B cell (primary cell): ENCODE measurements at regions not wholly inside any gene's neighbourhood (a gene's known extent, or its start where the extent isn't known, plus 50 kb on each side); places are given as distances from the start of the nearest gene placed in this dataset.
"Not testable (repeated sequence)": the region's sequence is repeated elsewhere in the genome, so short reads cannot be mapped to it uniquely, and the experiment has no call there.

Experiments used
- ATAC-seq: fragments of 200-7000 bp; cut with Tn5 transposase; one replicate; pipeline ENCODE4 v1.10.0; 2021; ENCODE audit warnings: low read depth, mild to moderate bottlenecking, moderate number of reproducible peaks, moderate library complexity
- CTCF ChIA-PET: fragments of 350-600 bp; sonication (Branson Sonifier 250); formaldehyde crosslinking; loops from one replicate; lab custom pipeline; 2021; ENCODE audit warnings: antibody characterized with exemption, inconsistent platforms; lab: Charles Lee
- POLR2A ChIA-PET: fragments of 350-600 bp; sonication (Branson Sonifier 250); formaldehyde crosslinking; loops from one replicate; lab custom pipeline; 2021; ENCODE audit warnings: antibody characterized with exemption; lab: Charles Lee
- DNase-seq: peaks from one replicate; pipeline ENCODE4 v3.0.0; 2013
- H2AFZ ChIP-seq: 2 replicates; pipeline ENCODE4 v1.6.1; 2012; ENCODE audit warnings: mild to moderate bottlenecking, low read depth, low read length; ENCODE audit not compliant: insufficient read depth, poor library complexity, severe bottlenecking
- H3K27ac ChIP-seq, 2 donors: 1 replicate in 1 of 2; 2 replicates in 1 of 2; pipeline ENCODE4 v1.5.1; 2012 to 2013; ENCODE audit warnings: low read length in 2 of 2, mild to moderate bottlenecking in 2 of 2, moderate library complexity in 1 of 2
- H3K27me3 ChIP-seq, 4 experiments: fragments of 200-600 bp in 1 of 4; sonication (generic) in 1 of 4; replicated peaks in 1 of 4; 1 replicate in 2 of 4; 2 replicates in 2 of 4; pipeline versions ENCODE4 v1.6.1 to v1.7.0; 2013 to 2016; ENCODE audit warnings: low read length in 3 of 4, mild to moderate bottlenecking in 2 of 4, mixed read lengths in 1 of 4, moderate library complexity in 1 of 4; ENCODE audit not compliant: insufficient read depth in 4 of 4, control insufficient read depth in 3 of 4; ENCODE audit errors: control extremely low read depth in 1 of 4
- H3K36me3 ChIP-seq, 2 experiments: replicated peaks in 1 of 2; 1 replicate in 1 of 2; 2 replicates in 1 of 2; pipeline versions ENCODE4 v1.6.1 to v1.7.1; 2013; ENCODE audit warnings: low read length in 1 of 2; ENCODE audit not compliant: insufficient read depth in 2 of 2, control insufficient read depth in 1 of 2; ENCODE audit errors: control extremely low read depth in 1 of 2, extremely low read depth in 1 of 2
- H3K4me1 ChIP-seq, 2 donors: fragments of 200-600 bp in 1 of 2; sonication (generic) in 1 of 2; 1 replicate in 1 of 2; 2 replicates in 1 of 2; pipeline versions ENCODE4 v1.5.1 to v1.6.1; 2013 to 2017; ENCODE audit warnings: low read length in 2 of 2; ENCODE audit not compliant: control insufficient read depth in 2 of 2, insufficient read depth in 2 of 2
- H3K4me2 ChIP-seq: replicated peaks from 2 replicates; pipeline ENCODE3; 2012; ENCODE audit warnings: mild to moderate bottlenecking, low read depth, low read length; ENCODE audit not compliant: poor library complexity, severe bottlenecking
- H3K4me3 ChIP-seq, 5 experiments: fragments of 200-600 bp in 1 of 5; sonication (generic) in 1 of 5; 1 replicate in 3 of 5; 2 replicates in 2 of 5; pipeline versions ENCODE4 v1.5.1 to v1.7.0; 2011 to 2016; ENCODE audit warnings: low read length in 4 of 5, mild to moderate bottlenecking in 4 of 5, low read depth in 2 of 5, control low read depth in 1 of 5, moderate library complexity in 1 of 5; ENCODE audit not compliant: insufficient read depth in 1 of 5; ENCODE audit errors: control extremely low read depth in 1 of 5, extremely low read depth in 1 of 5
- H3K79me2 ChIP-seq: fragments of 200-600 bp; sonication (generic); one replicate; pipeline ENCODE4 v1.6.0; 2016; ENCODE audit warnings: low read length; ENCODE audit not compliant: control insufficient read depth, insufficient read depth
- H3K9ac ChIP-seq: fragments of 200-600 bp; sonication (generic); 2 replicates; pipeline ENCODE4 v1.6.1; 2017; ENCODE audit warnings: mild to moderate bottlenecking, low read length, moderate library complexity
- H3K9me3 ChIP-seq, 3 donors: one replicate each; pipeline versions ENCODE4 v1.6.1 to v1.7.1; 2013; ENCODE audit warnings: low read length in 2 of 3; ENCODE audit not compliant: control insufficient read depth in 2 of 3, insufficient read depth in 1 of 3; ENCODE audit errors: control extremely low read depth in 1 of 3
- H4K20me1 ChIP-seq: 2 replicates; pipeline ENCODE4 v1.6.0; 2012; ENCODE audit warnings: mild to moderate bottlenecking, low read length; ENCODE audit not compliant: insufficient read depth, control insufficient read depth, poor library complexity, severe bottlenecking
- H3K27ac Mint-ChIP-seq: one replicate; pipeline ENCODE4 v1.8.0; 2021; ENCODE audit warnings: mixed read lengths
- H3K27me3 Mint-ChIP-seq: one replicate; pipeline ENCODE4 v1.8.0; 2021; ENCODE audit warnings: mixed read lengths
- H3K4me1 Mint-ChIP-seq: one replicate; pipeline ENCODE4 v1.8.0; 2021; ENCODE audit warnings: mixed read lengths
- H3K4me3 Mint-ChIP-seq: one replicate; pipeline ENCODE4 v1.8.0; 2021; ENCODE audit warnings: mixed read lengths
- H3K9me3 Mint-ChIP-seq: one replicate; pipeline ENCODE4 v1.8.0; 2022; ENCODE audit warnings: mixed read lengths; ENCODE audit not compliant: insufficient read depth
- EZH2 ChIP-seq: IDR thresholded peaks from 2 replicates; pipeline ENCODE4 v1.6.1; 2012; ENCODE audit warnings: borderline replicate concordance, low read depth, mild to moderate bottlenecking, moderate library complexity, low read length; ENCODE audit not compliant: insufficient read depth, poor library complexity, severe bottlenecking
- WGBS: methylation state at CpG from one replicate; pipeline ENCODE4 v1.1.5; 2013; ENCODE audit warnings: missing lambda C conversion rate; ENCODE audit not compliant: insufficient coverage; 5-methylcytosine and 5-hydroxymethylcytosine counted together
- intact Hi-C: fragments of 100-400 bp; cut with micrococcal nuclease; formaldehyde crosslinking; loops from one replicate; pipeline ENCODE4 v1.10.0; 2022
- TF ChIP-seq, protein P1 (sequence below): fragments of 200-600 bp; IDR thresholded peaks from one replicate; pipeline ENCODE4 v1.8.0; 2022; ENCODE audit warnings: antibody characterized with exemption, mild to moderate bottlenecking

DNA sequence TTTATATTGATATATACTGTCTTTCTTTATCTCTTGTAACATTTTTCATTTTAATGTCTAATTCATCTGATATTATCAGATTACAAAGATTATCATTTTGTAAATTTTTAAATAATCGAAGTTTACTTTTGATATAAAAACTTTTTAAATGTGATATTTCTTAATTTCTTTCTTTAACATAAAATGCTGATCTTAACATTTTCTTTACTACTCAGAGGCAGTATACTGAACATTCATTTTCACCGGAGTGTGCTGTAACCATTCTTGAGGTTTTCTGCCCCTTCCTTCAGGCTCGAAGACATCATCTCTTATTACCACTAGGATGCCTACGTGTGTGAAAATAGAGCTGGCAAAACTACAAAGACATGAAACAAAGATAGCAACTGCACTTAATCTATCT, 186.9 kb downstream of the DIO2 start:
- WGBS, result 100% methylated on average over 1 of the region's 4 CpGs

GRCh38 chr14:80018476-80018875, 192.8 kb downstream of the DIO2 start:
- H3K27ac ChIP-seq, DNase-seq, H3K36me3 ChIP-seq, H3K9me3 Mint-ChIP-seq, H3K4me3 ChIP-seq, H2AFZ ChIP-seq, ATAC-seq, H3K9ac ChIP-seq, H3K27me3 ChIP-seq, H3K79me2 ChIP-seq, POLR2A ChIA-PET, H3K4me3 Mint-ChIP-seq, H3K4me2 ChIP-seq, CTCF ChIA-PET, H3K4me1 ChIP-seq, H3K27ac Mint-ChIP-seq, H3K27me3 Mint-ChIP-seq, H4K20me1 ChIP-seq, H3K4me1 Mint-ChIP-seq, intact Hi-C loops, H3K9me3 ChIP-seq: not testable (repeated sequence)
- 67% methylated on average over 1 of the region's 3 CpGs for WGBS

More for the DNA sequence above, 186.9 kb downstream of the DIO2 start:
- H4K20me1 ChIP-seq, result no peaks in the 10 kb centered on the region
- TF ChIP-seq, protein P1, sequence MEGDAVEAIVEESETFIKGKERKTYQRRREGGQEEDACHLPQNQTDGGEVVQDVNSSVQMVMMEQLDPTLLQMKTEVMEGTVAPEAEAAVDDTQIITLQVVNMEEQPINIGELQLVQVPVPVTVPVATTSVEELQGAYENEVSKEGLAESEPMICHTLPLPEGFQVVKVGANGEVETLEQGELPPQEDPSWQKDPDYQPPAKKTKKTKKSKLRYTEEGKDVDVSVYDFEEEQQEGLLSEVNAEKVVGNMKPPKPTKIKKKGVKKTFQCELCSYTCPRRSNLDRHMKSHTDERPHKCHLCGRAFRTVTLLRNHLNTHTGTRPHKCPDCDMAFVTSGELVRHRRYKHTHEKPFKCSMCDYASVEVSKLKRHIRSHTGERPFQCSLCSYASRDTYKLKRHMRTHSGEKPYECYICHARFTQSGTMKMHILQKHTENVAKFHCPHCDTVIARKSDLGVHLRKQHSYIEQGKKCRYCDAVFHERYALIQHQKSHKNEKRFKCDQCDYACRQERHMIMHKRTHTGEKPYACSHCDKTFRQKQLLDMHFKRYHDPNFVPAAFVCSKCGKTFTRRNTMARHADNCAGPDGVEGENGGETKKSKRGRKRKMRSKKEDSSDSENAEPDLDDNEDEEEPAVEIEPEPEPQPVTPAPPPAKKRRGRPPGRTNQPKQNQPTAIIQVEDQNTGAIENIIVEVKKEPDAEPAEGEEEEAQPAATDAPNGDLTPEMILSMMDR, result no peak
- no peak for TF ChIP-seq EZH2
- Mint-ChIP-seq H3K4me3 (no peak overlapping the region), H3K27ac (no peak overlapping the region), H3K4me1 (no peaks in the 10 kb centered on the region), H3K27me3 (no peaks in the 10 kb centered on the region), H3K9me3 (no peaks in the 10 kb centered on the region)
- H3K9me3 ChIP-seq, result peaks cover 0 to 6% (median 3%) of the 10 kb centered on the region in 3 donors
- ATAC-seq (no peak), DNase-seq (no peak)
- H3K4me2 ChIP-seq, result no peak overlapping the region
- CTCF ChIA-PET, result no interaction called here
- no peaks in the 10 kb centered on the region for H3K27me3 ChIP-seq
- intact Hi-C loops, result no loop called here
- no peak overlapping the region for H3K27ac ChIP-seq
- H3K79me2 ChIP-seq, result no peaks in the 10 kb centered on the region
- POLR2A ChIA-PET, result no interaction called here
- no peak overlapping the region for H3K4me3 ChIP-seq
- H2AFZ ChIP-seq, result no peak overlapping the region
- no peak overlapping the region for H3K9ac ChIP-seq
- no peaks in the 10 kb centered on the region for H3K4me1 ChIP-seq
- no peaks in the 10 kb centered on the region for H3K36me3 ChIP-seq
